C4-2B (cell line): ENCODE measurements at regions not wholly inside any gene's neighbourhood (a gene's known extent, or its start where the extent isn't known, plus 50 kb on each side); places are given as distances from the start of the nearest gene placed in this dataset.

Source experiments
- ZFX ChIP-seq: fragments of 450-650 bp; IDR thresholded peaks from 2 replicates; pipeline ENCODE4 v1.6.1; 2017
- TF ChIP-seq, protein P1 (sequence below): fragments of 450-650 bp; conservative IDR thresholded peaks from 2 replicates; pipeline ENCODE4 v1.5.1; 2017; ENCODE audit warnings: mild to moderate bottlenecking

DNA sequence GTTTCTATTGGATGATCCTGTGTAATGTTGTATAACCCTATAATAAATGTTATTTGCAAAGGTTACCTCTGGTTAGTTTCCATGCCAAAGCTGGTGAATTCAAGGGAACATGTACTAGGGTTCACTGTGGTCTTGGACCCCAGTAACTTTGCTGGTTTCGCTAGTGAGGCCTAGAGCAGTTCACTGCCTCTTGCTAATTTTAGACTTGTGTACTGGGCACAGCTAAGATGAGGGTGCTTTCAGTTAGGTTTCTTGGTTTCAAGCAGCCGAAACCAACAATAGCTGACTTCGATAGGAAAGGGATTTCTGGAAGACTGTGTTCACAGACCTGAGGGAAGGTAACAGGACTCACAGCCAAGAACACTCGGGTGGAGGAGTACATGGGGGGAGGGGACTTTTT lies 215.5 kb upstream of the BCOR start:
- TF ChIP-seq, protein P1, sequence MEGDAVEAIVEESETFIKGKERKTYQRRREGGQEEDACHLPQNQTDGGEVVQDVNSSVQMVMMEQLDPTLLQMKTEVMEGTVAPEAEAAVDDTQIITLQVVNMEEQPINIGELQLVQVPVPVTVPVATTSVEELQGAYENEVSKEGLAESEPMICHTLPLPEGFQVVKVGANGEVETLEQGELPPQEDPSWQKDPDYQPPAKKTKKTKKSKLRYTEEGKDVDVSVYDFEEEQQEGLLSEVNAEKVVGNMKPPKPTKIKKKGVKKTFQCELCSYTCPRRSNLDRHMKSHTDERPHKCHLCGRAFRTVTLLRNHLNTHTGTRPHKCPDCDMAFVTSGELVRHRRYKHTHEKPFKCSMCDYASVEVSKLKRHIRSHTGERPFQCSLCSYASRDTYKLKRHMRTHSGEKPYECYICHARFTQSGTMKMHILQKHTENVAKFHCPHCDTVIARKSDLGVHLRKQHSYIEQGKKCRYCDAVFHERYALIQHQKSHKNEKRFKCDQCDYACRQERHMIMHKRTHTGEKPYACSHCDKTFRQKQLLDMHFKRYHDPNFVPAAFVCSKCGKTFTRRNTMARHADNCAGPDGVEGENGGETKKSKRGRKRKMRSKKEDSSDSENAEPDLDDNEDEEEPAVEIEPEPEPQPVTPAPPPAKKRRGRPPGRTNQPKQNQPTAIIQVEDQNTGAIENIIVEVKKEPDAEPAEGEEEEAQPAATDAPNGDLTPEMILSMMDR = no peak
- TF ChIP-seq ZFX = no peak
